ENCODE measurements at regions not wholly inside any gene's neighbourhood (a gene's known extent, or its start where the extent isn't known, plus 50 kb on each side); places are given as distances from the start of the nearest gene placed in this dataset.

- TF ChIP-seq EZH2 (IDR thresholded peaks at IDR 0.05; ENCODE audit: borderline replicate concordance, insufficient read depth, low read depth, low read length, poor library complexity, severe bottlenecking) (no peak), CTCF (IDR thresholded peaks at IDR 0.05) (no peak)
These were observed 198.3 kb downstream of the KCNRG start for GRCh38 chr13:50213526-50213925.
